ENCODE measurements at regions not wholly inside any gene's neighbourhood (a gene's known extent, or its start where the extent isn't known, plus 50 kb on each side); places are given as distances from the start of the nearest gene placed in this dataset.
A peak's percentile ranks its signal among the peaks of the same experiment; 100 is the strongest.

- no peaks in the 10 kb centered on the region for H3K27me3 ChIP-seq
- DNase-seq: no peak
- H3K27ac ChIP-seq: no peak overlapping the region
- no peaks in the 10 kb centered on the region for H3K36me3 ChIP-seq
- no peaks in the 10 kb centered on the region for H3K4me1 ChIP-seq
- no peak overlapping the region for H3K4me3 ChIP-seq
- H3K9me3 ChIP-seq (replicated peaks): no peaks in the 10 kb centered on the region
Observed at GRCh38 chr4:187294861-187295260, 571.2 kb upstream of the FAT1 start.

DNA sequence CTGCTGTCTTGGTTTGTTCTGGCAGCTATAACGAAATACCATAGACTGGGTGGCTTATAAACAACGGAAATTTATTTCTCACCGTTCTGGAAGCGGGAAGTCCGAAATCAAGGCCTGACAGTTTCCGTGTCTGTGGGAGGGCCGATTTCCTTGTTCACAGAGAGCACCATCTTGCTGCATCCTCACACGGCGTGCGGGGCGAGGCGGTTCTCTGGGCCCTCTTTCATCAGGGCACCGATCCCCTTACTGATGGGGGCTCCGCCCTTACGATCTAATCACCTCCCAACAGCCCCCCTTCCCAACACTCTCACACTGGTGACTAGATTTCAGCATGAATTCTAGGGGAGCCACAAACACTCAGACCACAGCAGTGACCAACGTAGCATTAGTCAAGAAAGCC, 578.3 kb upstream of the FAT1 start:
- no peak for DNase-seq
- Histone ChIP-seq H3K4me1 (no peaks in the 10 kb centered on the region), H3K27me3 (no peaks in the 10 kb centered on the region), H3K27ac (no peak overlapping the region), H3K36me3 (no peaks in the 10 kb centered on the region), H3K9me3 (replicated peaks) (no peaks in the 10 kb centered on the region), H3K4me3 (no peak overlapping the region)

GRCh38 chr4:187302457-187303150, 578.9 kb upstream of the FAT1 start:
- Histone ChIP-seq H3K4me1 (no peaks in the 10 kb centered on the region), H3K27ac (no peak overlapping the region), H3K4me3 (no peak overlapping the region), H3K36me3 (no peaks in the 10 kb centered on the region), H3K27me3 (no peaks in the 10 kb centered on the region), H3K9me3 (replicated peaks) (no peaks in the 10 kb centered on the region)
- no peak for DNase-seq

DNA sequence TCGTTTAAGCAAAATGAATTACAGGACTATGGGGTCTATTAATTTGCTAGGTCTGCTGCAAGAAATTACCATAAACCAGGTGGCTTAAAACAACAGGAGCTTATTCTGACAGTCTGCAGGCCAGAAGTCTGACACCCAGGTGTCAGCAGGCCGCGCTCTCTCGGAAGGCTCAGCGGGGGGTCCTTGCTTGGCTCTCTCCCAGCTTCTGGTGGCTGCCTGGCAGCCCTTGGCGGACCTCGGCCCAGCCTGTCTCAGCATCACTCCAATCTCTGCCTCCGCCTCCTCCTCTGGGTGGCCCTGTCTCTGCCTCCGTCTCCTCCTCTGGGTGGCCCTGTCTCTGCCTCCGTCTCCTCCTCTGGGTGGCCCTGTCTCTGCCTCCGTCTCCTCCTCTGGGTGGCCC, 580.5 kb upstream of the FAT1 start:
- H3K4me3 ChIP-seq: no peak overlapping the region
- no peaks in the 10 kb centered on the region for H3K36me3 ChIP-seq
- DNase-seq: peak; percentile 54 to 64
- H3K27ac ChIP-seq: no peak overlapping the region
- no peaks in the 10 kb centered on the region for H3K9me3 ChIP-seq (replicated peaks)
- no peaks in the 10 kb centered on the region for H3K4me1 ChIP-seq
- no peaks in the 10 kb centered on the region for H3K27me3 ChIP-seq

GRCh38 chr4:187307131-187307530, 583.5 kb upstream of the FAT1 start:
- no peak overlapping the region for H3K4me3 ChIP-seq
- DNase-seq: no peak
- no peaks in the 10 kb centered on the region for H3K4me1 ChIP-seq
- H3K27me3 ChIP-seq: no peaks in the 10 kb centered on the region
- H3K36me3 ChIP-seq: no peaks in the 10 kb centered on the region
- H3K27ac ChIP-seq: no peak overlapping the region
- H3K9me3 ChIP-seq (replicated peaks): no peaks in the 10 kb centered on the region

GRCh38 chr4:187309456-187309855, 585.8 kb upstream of the FAT1 start:
- H3K36me3 ChIP-seq: no peaks in the 10 kb centered on the region
- H3K9me3 ChIP-seq (replicated peaks): no peaks in the 10 kb centered on the region
- H3K27ac ChIP-seq: no peak overlapping the region
- no peaks in the 10 kb centered on the region for H3K4me1 ChIP-seq
- no peaks in the 10 kb centered on the region for H3K27me3 ChIP-seq
- DNase-seq: no peak
- H3K4me3 ChIP-seq: no peak overlapping the region

- no peak for DNase-seq
- Histone ChIP-seq H3K9me3 (replicated peaks) (no peaks in the 10 kb centered on the region), H3K27me3 (no peaks in the 10 kb centered on the region), H3K4me3 (no peak overlapping the region), H3K4me1 (no peaks in the 10 kb centered on the region), H3K36me3 (no peaks in the 10 kb centered on the region), H3K27ac (no peak overlapping the region)
Observed at GRCh38 chr4:187312299-187312698, 588.6 kb upstream of the FAT1 start.

GRCh38 chr4:187317799-187318198, 594.1 kb upstream of the FAT1 start:
- Histone ChIP-seq H3K4me1 (no peaks in the 10 kb centered on the region), H3K27ac (no peak overlapping the region), H3K9me3 (replicated peaks) (no peaks in the 10 kb centered on the region), H3K36me3 (no peaks in the 10 kb centered on the region), H3K4me3 (no peak overlapping the region), H3K27me3 (no peaks in the 10 kb centered on the region)
- DNase-seq: no peak

DNA sequence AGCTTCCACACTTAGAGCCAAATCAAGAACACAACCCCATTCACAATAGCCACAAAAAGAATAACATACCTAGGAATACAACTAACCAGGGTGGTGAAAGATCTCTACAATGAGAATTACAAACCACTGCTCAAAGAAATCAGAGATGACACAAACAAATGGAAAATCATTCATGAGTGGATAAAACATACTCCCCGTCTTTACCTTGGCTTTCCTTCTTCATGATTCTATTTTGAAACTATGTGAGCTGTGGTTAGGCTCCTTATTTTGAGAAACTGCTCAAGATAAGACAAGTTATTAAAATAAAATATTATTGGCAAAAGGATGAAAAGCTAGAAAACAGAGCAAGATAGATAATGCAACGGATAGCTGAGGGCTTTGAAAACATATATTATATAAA, 598.1 kb upstream of the FAT1 start:
- no peak for DNase-seq
- H3K27ac ChIP-seq: no peak overlapping the region
- no peaks in the 10 kb centered on the region for H3K9me3 ChIP-seq (replicated peaks)
- no peak overlapping the region for H3K4me3 ChIP-seq
- no peaks in the 10 kb centered on the region for H3K36me3 ChIP-seq
- no peaks in the 10 kb centered on the region for H3K27me3 ChIP-seq
- no peaks in the 10 kb centered on the region for H3K4me1 ChIP-seq

DNA sequence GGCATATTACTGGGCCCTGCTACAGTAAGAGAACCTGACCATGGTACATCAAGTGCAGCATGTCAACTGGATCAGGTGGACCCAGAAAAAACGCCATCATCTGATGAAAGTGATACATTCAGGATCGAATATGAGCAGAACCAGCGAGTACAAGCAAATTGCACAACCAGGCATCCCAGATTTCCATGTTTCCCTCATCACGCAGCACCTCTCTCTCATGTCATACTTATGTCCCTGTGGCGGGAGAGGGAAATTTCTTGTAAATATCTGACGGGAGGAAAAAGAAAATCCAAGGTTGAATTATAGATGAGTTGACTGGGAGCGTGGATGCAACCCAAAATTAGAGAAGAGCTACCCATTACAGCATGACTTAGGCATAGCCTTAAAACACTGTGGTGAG, 608.5 kb upstream of the FAT1 start:
- no peaks in the 10 kb centered on the region for H3K27me3 ChIP-seq
- H3K4me3 ChIP-seq: no peak overlapping the region
- H3K27ac ChIP-seq: no peak overlapping the region
- H3K4me1 ChIP-seq: no peaks in the 10 kb centered on the region
- H3K9me3 ChIP-seq (replicated peaks): no peaks in the 10 kb centered on the region
- H3K36me3 ChIP-seq: no peaks in the 10 kb centered on the region
- DNase-seq: no peak

- Histone ChIP-seq H3K9me3 (replicated peaks) (no peaks in the 10 kb centered on the region), H3K27me3 (no peaks in the 10 kb centered on the region), H3K4me1 (no peaks in the 10 kb centered on the region), H3K27ac (no peak overlapping the region), H3K4me3 (no peak overlapping the region), H3K36me3 (no peaks in the 10 kb centered on the region)
- no peak for DNase-seq
Observed at GRCh38 chr4:187333151-187333550, 609.5 kb upstream of the FAT1 start.

- DNase-seq: no peak
- H3K9me3 ChIP-seq (replicated peaks): no peaks in the 10 kb centered on the region
Observed at GRCh38 chr4:187335339-187335738, 611.7 kb upstream of the FAT1 start.

DNA sequence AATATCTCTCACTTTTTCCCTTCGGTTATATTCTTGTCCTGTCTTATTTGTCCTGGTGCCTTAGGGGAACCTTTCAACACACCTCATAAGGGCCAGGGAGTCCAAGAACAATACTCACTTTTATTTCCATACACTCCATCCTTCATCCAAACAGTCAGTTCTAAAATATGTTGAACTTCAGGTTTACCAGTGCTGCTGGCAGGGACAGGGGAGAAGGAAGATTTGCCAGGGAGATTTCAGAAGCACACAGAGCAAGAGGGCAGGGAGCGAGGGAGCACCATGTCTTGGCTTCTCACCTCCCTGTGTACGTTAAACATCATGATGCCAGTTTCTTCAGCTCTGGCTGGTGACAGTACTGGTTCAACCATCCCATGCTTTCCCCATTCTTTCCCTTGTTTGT, 631.1 kb upstream of the FAT1 start:
- no peaks in the 10 kb centered on the region for H3K36me3 ChIP-seq
- H3K4me1 ChIP-seq: no peaks in the 10 kb centered on the region
- H3K27ac ChIP-seq: no peak overlapping the region
- H3K9me3 ChIP-seq (replicated peaks): no peaks in the 10 kb centered on the region
- H3K27me3 ChIP-seq: no peaks in the 10 kb centered on the region
- DNase-seq: no peak
- H3K4me3 ChIP-seq: no peak overlapping the region

More at GRCh38 chr4:187335339-187335738, 611.7 kb upstream of the FAT1 start:
- Histone ChIP-seq H3K27ac (no peak overlapping the region), H3K36me3 (no peaks in the 10 kb centered on the region), H3K27me3 (no peaks in the 10 kb centered on the region), H3K4me1 (no peaks in the 10 kb centered on the region), H3K4me3 (no peak overlapping the region)

DNA sequence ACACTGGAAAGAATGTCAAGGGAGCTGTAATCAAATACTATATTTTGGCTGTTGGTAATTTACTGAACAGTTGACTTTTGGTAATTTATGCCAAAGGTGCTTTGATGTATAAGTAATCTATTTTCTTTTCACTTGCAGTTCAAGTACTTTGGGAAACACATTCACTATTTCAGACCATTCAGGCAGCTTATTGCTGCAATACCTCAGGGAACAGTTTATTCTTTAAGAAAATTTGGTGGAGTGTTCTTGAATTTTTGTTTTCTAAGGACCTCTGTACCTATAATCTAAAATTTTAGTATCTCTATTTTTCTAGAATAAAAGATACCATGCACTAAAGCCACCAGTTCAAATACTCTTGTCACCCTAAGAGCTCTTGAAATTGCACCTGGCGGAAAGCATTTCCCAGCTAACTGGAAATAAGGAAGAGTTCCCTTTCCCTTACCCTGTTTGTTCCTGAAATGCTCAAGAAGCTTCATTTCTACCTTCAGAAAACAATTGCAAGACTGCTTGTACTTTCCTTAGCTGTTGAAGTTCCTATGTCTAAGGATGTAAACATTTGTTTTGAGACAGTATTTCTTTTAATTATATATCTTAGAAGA, 633.5 kb upstream of the FAT1 start:
- no peak overlapping the region for H3K4me3 ChIP-seq
- H3K4me1 ChIP-seq: no peaks in the 10 kb centered on the region
- H3K27ac ChIP-seq: no peak overlapping the region
- no peaks in the 10 kb centered on the region for H3K36me3 ChIP-seq
- H3K9me3 ChIP-seq (replicated peaks): no peaks in the 10 kb centered on the region
- H3K27me3 ChIP-seq: no peaks in the 10 kb centered on the region
- no peak for DNase-seq

GRCh38 chr4:187357821-187358220, 634.2 kb upstream of the FAT1 start:
- H3K4me1 ChIP-seq: no peaks in the 10 kb centered on the region
- DNase-seq: no peak
- no peaks in the 10 kb centered on the region for H3K9me3 ChIP-seq (replicated peaks)
- no peaks in the 10 kb centered on the region for H3K27me3 ChIP-seq
- no peak overlapping the region for H3K27ac ChIP-seq
- no peaks in the 10 kb centered on the region for H3K36me3 ChIP-seq
- H3K4me3 ChIP-seq: no peak overlapping the region
